Endothelial cell of umbilical vein (primary cell): ENCODE measurements at regions not wholly inside any gene's neighbourhood (a gene's known extent, or its start where the extent isn't known, plus 50 kb on each side); places are given as distances from the start of the nearest gene placed in this dataset.

Source experiments
- BruUV-seq: library from RNA; stranded (reverse); fragments of 400-500 nt; replicated peaks from 2 replicates; lab custom pipeline; 2021; lab: Mats Ljungman, UMichigan
- CTCF ChIA-PET: fragments of 300-600, 350-600 bp; sonication (Branson Sonifier 250); formaldehyde crosslinking; loops from one replicate; lab custom pipeline; 2021; ENCODE audit warnings: antibody characterized with exemption, inconsistent platforms; lab: Charles Lee
- POLR2A ChIA-PET: fragments of 300-600, 350-600 bp; sonication (Branson Sonifier 250); formaldehyde crosslinking; loops from one replicate; lab custom pipeline; 2021; ENCODE audit warnings: antibody characterized with exemption, inconsistent platforms; lab: Charles Lee
- DNase-seq: peaks from one replicate; pipeline ENCODE4 v3.0.0-alpha.2; 2011; ENCODE audit warnings: low read depth, low spot score
- FAIRE-seq: peaks from 2 replicates; lab custom pipeline; 2011; peaks lifted over from hg19 to GRCh38; lab: Jason Lieb, UNC
- H2AFZ ChIP-seq: 2 replicates; pipeline ENCODE4 v1.6.0; 2012; ENCODE audit warnings: low read depth, low read length, control low read depth, inconsistent platforms
- H3K27ac ChIP-seq: 2 replicates; pipeline ENCODE4 v1.5.1; 2011; ENCODE audit warnings: low read depth, mild to moderate bottlenecking, control low read depth, low read length, moderate library complexity; ENCODE audit not compliant: insufficient read depth
- H3K27me3 ChIP-seq, 2 experiments: 2 replicates each; pipeline versions ENCODE4 v1.6.0 to v1.6.1; 2011; ENCODE audit warnings: low read length in 2 of 2, mixed read lengths in 1 of 2; ENCODE audit not compliant: control insufficient read depth in 2 of 2, insufficient read depth in 2 of 2
- H3K36me3 ChIP-seq, 2 experiments: 2 replicates in 1 of 2; 3 replicates in 1 of 2; pipeline ENCODE4 v1.5.1; 2011; ENCODE audit warnings: low read length in 2 of 2, mild to moderate bottlenecking in 1 of 2, moderate library complexity in 1 of 2; ENCODE audit not compliant: control insufficient read depth in 2 of 2, insufficient read depth in 2 of 2; ENCODE audit errors: extremely low read depth in 1 of 2
- H3K4me1 ChIP-seq: 3 replicates; pipeline ENCODE4 v1.5.1; 2011; ENCODE audit warnings: mild to moderate bottlenecking, low read length; ENCODE audit not compliant: control insufficient read depth, insufficient read depth; ENCODE audit errors: extremely low read depth
- H3K4me2 ChIP-seq: 2 replicates; pipeline ENCODE4 v1.6.1; 2011; ENCODE audit warnings: low read length, control low read depth, mixed read lengths; ENCODE audit not compliant: insufficient read depth
- H3K4me3 ChIP-seq, 3 experiments: fragments of 200-600 bp in 1 of 3; sonication (generic), shearing (Covaris generic) in 1 of 3; replicated peaks in 1 of 3; 2 replicates each; pipeline ENCODE4 v1.5.1; 2011 to 2016; ENCODE audit warnings: control low read depth in 3 of 3, low read length in 3 of 3, mild to moderate bottlenecking in 2 of 3, inconsistent platforms in 1 of 3, low read depth in 1 of 3, moderate library complexity in 1 of 3; ENCODE audit not compliant: insufficient read depth in 1 of 3
- H3K79me2 ChIP-seq: 2 replicates; pipeline ENCODE4 v1.6.0; 2012; ENCODE audit warnings: low read length, inconsistent platforms; ENCODE audit not compliant: control insufficient read depth, insufficient read depth
- H3K9ac ChIP-seq: replicated peaks from 2 replicates; pipeline ENCODE3; 2011; ENCODE audit warnings: low read length, control low read depth; ENCODE audit not compliant: insufficient read depth; ENCODE audit errors: extremely low read depth
- H3K9me1 ChIP-seq: replicated peaks from 3 replicates; pipeline ENCODE4 v1.6.0; 2011; ENCODE audit warnings: mild to moderate bottlenecking, low read length; ENCODE audit not compliant: control insufficient read depth, insufficient read depth; ENCODE audit errors: extremely low read depth
- H3K9me3 ChIP-seq: replicated peaks from 2 replicates; pipeline ENCODE4 v1.5.1; 2012; ENCODE audit warnings: low read length, inconsistent platforms; ENCODE audit not compliant: control insufficient read depth, insufficient read depth
- H4K20me1 ChIP-seq: replicated peaks from 2 replicates; pipeline ENCODE3; 2011; ENCODE audit warnings: mild to moderate bottlenecking, low read length; ENCODE audit not compliant: control insufficient read depth, insufficient read depth; ENCODE audit errors: extremely low read depth
- CTCF ChIP-seq, 2 donors: IDR thresholded peaks; 1 replicate in 1 of 2; 2 replicates in 1 of 2; pipeline ENCODE4 v1.5.1; 2011; ENCODE audit warnings: low read length in 2 of 2, mild to moderate bottlenecking in 2 of 2, moderate library complexity in 2 of 2, control low read depth in 1 of 2, inconsistent platforms in 1 of 2, low read depth in 1 of 2; ENCODE audit not compliant: insufficient read depth in 1 of 2; ENCODE audit errors: extremely low read depth in 1 of 2
- EZH2 ChIP-seq: IDR thresholded peaks from 2 replicates; pipeline ENCODE4 v1.6.1; 2012; ENCODE audit warnings: borderline replicate concordance, low read depth, mild to moderate bottlenecking, moderate library complexity, low read length, inconsistent platforms; ENCODE audit not compliant: severe bottlenecking
- FOS ChIP-seq: IDR thresholded peaks from 2 replicates; pipeline ENCODE4 v1.6.1; 2011; ENCODE audit warnings: mild to moderate bottlenecking, low read length, moderate library complexity, borderline replicate concordance; ENCODE audit not compliant: insufficient read depth
- GATA2 ChIP-seq: IDR thresholded peaks from 2 replicates; pipeline ENCODE4 v1.7.0; 2011; ENCODE audit warnings: low read depth, mild to moderate bottlenecking, moderate library complexity, mixed read lengths, low read length; ENCODE audit not compliant: insufficient read length, insufficient read depth
- JUN ChIP-seq: IDR thresholded peaks from 2 replicates; pipeline ENCODE4 v1.6.1; 2011; ENCODE audit warnings: borderline replicate concordance, low read depth; ENCODE audit not compliant: insufficient read length, insufficient read depth
- MAX ChIP-seq: IDR thresholded peaks from 2 replicates; pipeline ENCODE4 v1.6.1; 2011; ENCODE audit not compliant: insufficient read depth, insufficient read length
- MYC ChIP-seq: IDR thresholded peaks from one replicate; pipeline ENCODE4 v1.6.1; 2011; ENCODE audit warnings: mild to moderate bottlenecking, low read depth, low read length
- POLR2A ChIP-seq: IDR thresholded peaks from 2 replicates; pipeline ENCODE4 v1.6.1; 2012; ENCODE audit warnings: low read depth, mild to moderate bottlenecking, control low read depth, low read length
- POLR2AphosphoS5 ChIP-seq: IDR thresholded peaks from 2 replicates; pipeline ENCODE4 v1.6.1; 2012; ENCODE audit warnings: low read depth, mild to moderate bottlenecking, control low read depth, low read length, moderate library complexity; ENCODE audit not compliant: insufficient read depth
- dilution Hi-C: fragments of 300-500 bp; cut with MboI; formaldehyde crosslinking; loops from one replicate; pipeline ENCODE4 v1.15.0; 2019; ENCODE audit warnings: low sequenced_read_pairs; ENCODE audit not compliant: extremely low pct_ligation_motif_present
- intact Hi-C: fragments of 100-400 bp; cut with micrococcal nuclease; formaldehyde crosslinking; loops from one replicate; pipeline ENCODE4 v1.10.0; 2022

GRCh38 chr12:75632442-75632841 is 121.0 kb upstream of the KRR1 start:
- CTCF ChIA-PET: interaction anchor here (1.0 to 1.6 kb wide), 4 partner anchors 9 to 399 kb away, joined by 3 to 5 read pairs (median 4); partner anchors contain the start of gene PHLDA1
- Histone ChIP-seq H3K4me1 (peaks cover 24% of the 10 kb centered on the region), H3K27me3 (no peaks in the 10 kb centered on the region), H3K9ac (no peak overlapping the region), H4K20me1 (no peaks in the 10 kb centered on the region), H3K4me2 (no peak overlapping the region), H3K9me3 (no peaks in the 10 kb centered on the region), H3K36me3 (no peaks in the 10 kb centered on the region), H3K4me3 (no peak overlapping the region), H3K27ac (no peak overlapping the region), H3K9me1 (no peaks in the 10 kb centered on the region), H3K79me2 (no peaks in the 10 kb centered on the region), H2AFZ (no peak overlapping the region)
- dilution Hi-C loops (no loop called here), intact Hi-C loops (loop anchor here (5.0 kb wide), 1 partner anchor 300 kb away; no protein-coding TSS in a partner anchor)
- DNase-seq: peak; percentile 72
- BruUV-seq: no TSS peak
- POLR2A ChIA-PET: interaction anchor here (0.9 kb wide), 1 partner anchor 392 kb away, joined by 3 read pairs; no protein-coding TSS in a partner anchor
- FAIRE-seq: peak; percentile 47
- TF ChIP-seq POLR2A: no peak
- no peak for TF ChIP-seq JUN
- no peak for TF ChIP-seq EZH2
- TF ChIP-seq MYC: no peak
- TF ChIP-seq FOS: no peak
- no peak for TF ChIP-seq GATA2
- no peak for TF ChIP-seq POLR2AphosphoS5
- TF ChIP-seq CTCF (IDR thresholded peaks at IDR 0.05; ENCODE audit: extremely low read depth in 1 of 2, insufficient read depth in 1 of 2, low read depth in 1 of 2, low read length in 2 of 2): no peak
- no peak for TF ChIP-seq MAX
